Stimulated activated memory B cell treated with anti-CD40 and anti-IgM and Interleukin-4, amounts not matched to agents 10 μg/mL and 1 μg/mL and 100 μg/mL, for 72 hours (primary cell): ENCODE measurements at regions not wholly inside any gene's neighbourhood (a gene's known extent, or its start where the extent isn't known, plus 50 kb on each side); places are given as distances from the start of the nearest gene placed in this dataset.

Experiments
- ATAC-seq: fragments of 150-1000 bp; cut with Tn5 transposase; 2 replicates; pipeline ENCODE4 v1.10.0; 2021
- H3K27ac Mint-ChIP-seq: one replicate; pipeline ENCODE4 v1.8.0; 2022; ENCODE audit warnings: mild to moderate bottlenecking, mixed read lengths
- H3K27me3 Mint-ChIP-seq: one replicate; pipeline ENCODE4 v1.8.0; 2022; ENCODE audit warnings: mixed read lengths
- H3K36me3 Mint-ChIP-seq: one replicate; pipeline ENCODE4 v1.8.0; 2022; ENCODE audit warnings: mixed read lengths
- H3K4me1 Mint-ChIP-seq: one replicate; pipeline ENCODE4 v1.8.0; 2022; ENCODE audit warnings: mixed read lengths
- H3K4me3 Mint-ChIP-seq: one replicate; pipeline ENCODE4 v1.8.0; 2022; ENCODE audit warnings: mild to moderate bottlenecking, moderate library complexity, mixed read lengths
- H3K9me3 Mint-ChIP-seq: one replicate; pipeline ENCODE4 v1.8.0; 2022; ENCODE audit warnings: mixed read lengths

- ATAC-seq = no peak
- no peak overlapping the region for H3K4me3 Mint-ChIP-seq
- H3K27me3 Mint-ChIP-seq = no peaks in the 10 kb centered on the region
- H3K27ac Mint-ChIP-seq = no peak overlapping the region
- H3K4me1 Mint-ChIP-seq = no peaks in the 10 kb centered on the region
- H3K36me3 Mint-ChIP-seq = no peaks in the 10 kb centered on the region
- H3K9me3 Mint-ChIP-seq = peaks cover 3% of the 10 kb centered on the region
Observed at GRCh38 chr12:115191342-115191741, 507.4 kb upstream of the TBX3 start.

DNA sequence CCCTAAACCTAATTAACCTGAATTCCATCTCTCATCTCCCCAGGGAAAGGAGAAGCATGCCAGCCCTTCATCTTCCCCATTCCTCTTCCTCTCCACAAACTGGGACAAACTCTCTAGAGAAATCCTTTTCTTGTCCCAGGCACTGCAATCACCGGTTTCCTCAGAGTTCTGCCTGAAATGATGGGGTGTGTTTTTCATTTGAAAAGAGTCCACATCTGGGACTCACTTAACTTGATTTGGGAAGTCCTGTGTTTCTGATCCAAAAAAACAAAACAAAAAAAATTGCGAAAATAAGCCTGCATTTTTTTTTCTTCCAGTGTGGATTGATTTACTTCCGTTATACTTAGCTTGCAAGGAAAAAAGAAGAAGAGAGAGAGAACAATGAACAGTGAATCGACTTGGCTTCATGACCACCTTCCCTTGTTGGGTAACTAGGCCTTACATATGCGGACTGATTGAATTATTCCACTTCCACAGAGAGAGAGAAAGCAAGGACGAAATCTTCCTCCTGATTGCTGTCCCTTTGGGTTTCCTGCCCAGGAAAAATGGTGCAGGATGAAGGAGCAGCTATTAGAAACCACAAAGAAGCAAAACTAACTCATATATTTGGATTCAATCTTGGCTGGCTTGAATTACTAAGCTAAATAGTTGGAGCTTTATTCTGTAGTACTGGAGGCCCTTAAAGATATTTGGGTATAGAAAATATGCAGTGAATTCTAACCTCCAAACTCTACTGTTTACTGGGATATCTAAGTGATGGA, 506.2 kb upstream of the TBX3 start:
- Mint-ChIP-seq H3K4me1 (no peaks in the 10 kb centered on the region), H3K4me3 (no peak overlapping the region), H3K9me3 (peaks cover 2% of the 10 kb centered on the region), H3K27me3 (no peaks in the 10 kb centered on the region), H3K27ac (no peak overlapping the region), H3K36me3 (no peaks in the 10 kb centered on the region)
- ATAC-seq = no peak

- Mint-ChIP-seq H3K4me3 (no peak overlapping the region), H3K27me3 (no peaks in the 10 kb centered on the region), H3K36me3 (no peaks in the 10 kb centered on the region), H3K27ac (no peak overlapping the region), H3K4me1 (no peaks in the 10 kb centered on the region), H3K9me3 (peaks cover 4% of the 10 kb centered on the region)
- ATAC-seq = no peak
Observed at GRCh38 chr12:115185506-115185905, 501.5 kb upstream of the TBX3 start.

DNA sequence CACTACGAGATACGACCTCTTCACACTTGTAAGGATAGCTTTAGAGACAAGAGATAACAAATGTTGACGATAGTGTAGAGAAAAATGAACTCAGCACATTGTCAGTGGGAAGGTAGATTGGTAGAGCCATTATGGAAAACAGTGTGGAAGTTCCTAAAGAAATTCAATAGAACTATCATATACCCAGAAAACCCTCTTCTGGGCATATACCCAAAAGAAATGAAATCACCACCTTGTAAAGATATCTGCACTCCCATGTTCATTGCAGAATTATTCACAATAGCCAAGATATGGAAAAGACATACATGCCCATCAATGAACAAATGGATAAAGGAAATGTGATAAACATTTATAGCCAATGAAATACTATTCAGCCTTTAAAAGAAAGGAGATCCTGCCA, 499.8 kb upstream of the TBX3 start:
- peaks cover 4% of the 10 kb centered on the region for H3K9me3 Mint-ChIP-seq
- no peaks in the 10 kb centered on the region for H3K4me1 Mint-ChIP-seq
- no peak overlapping the region for H3K27ac Mint-ChIP-seq

DNA sequence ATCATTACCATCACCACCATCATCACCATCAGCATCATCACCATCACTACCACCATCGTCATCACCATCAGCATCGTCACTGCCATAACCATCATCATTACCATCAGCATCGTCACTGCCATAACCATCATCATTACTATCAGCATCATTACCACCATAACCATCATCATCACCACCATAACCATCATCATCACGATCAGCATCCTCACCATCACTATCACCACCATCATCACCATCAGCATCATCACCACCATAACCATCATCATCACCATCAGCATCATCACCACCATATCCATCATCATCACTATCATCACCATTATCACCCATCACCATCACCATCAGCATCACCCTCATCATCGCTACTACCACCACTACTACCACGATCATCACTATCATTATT, 493.9 kb upstream of the TBX3 start:
- no peaks in the 10 kb centered on the region for H3K36me3 Mint-ChIP-seq
- no peak for ATAC-seq
- H3K9me3 Mint-ChIP-seq = peaks cover 3% of the 10 kb centered on the region
- H3K4me1 Mint-ChIP-seq = no peaks in the 10 kb centered on the region
- no peaks in the 10 kb centered on the region for H3K27me3 Mint-ChIP-seq
- no peak overlapping the region for H3K4me3 Mint-ChIP-seq
- no peak overlapping the region for H3K27ac Mint-ChIP-seq

More for the DNA sequence above, 499.8 kb upstream of the TBX3 start:
- H3K4me3 Mint-ChIP-seq = no peak overlapping the region
- H3K27me3 Mint-ChIP-seq = no peaks in the 10 kb centered on the region
- H3K36me3 Mint-ChIP-seq = no peaks in the 10 kb centered on the region
- ATAC-seq = no peak

DNA sequence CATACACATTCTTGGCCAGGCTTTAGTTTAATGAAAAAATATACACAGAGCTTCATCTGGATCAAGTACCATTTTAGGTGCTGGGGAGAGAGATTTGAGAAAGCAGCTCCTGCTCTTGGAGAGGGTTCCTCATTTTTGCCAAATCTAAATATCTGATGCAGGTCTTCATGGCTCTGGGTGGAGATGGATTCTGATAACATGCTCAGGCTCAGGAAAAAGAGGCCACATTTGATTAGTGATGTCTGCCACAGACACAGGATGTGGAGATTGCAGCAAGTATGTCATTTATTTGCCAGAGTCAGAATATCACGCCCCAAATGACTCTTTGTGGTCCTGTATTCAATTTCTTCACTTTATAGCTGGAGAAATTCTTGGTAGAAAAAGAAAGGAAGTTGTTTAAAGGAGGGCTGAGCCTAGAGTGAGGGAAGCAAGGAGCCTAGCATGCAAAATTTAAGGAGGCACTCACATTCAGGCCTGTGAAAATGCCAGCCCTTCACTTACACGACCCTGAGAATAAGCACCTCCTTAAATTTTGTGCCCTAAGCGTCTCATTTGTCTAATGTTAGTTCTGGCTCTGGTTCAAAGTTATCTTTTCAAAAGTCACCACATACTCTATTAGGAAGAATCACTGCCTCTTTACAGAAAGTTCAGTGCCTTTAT, 492.9 kb upstream of the TBX3 start:
- Mint-ChIP-seq H3K27me3 (no peaks in the 10 kb centered on the region), H3K9me3 (peaks cover 3% of the 10 kb centered on the region), H3K27ac (no peak overlapping the region), H3K4me3 (no peak overlapping the region), H3K4me1 (no peaks in the 10 kb centered on the region), H3K36me3 (no peaks in the 10 kb centered on the region)
- ATAC-seq = no peak

DNA sequence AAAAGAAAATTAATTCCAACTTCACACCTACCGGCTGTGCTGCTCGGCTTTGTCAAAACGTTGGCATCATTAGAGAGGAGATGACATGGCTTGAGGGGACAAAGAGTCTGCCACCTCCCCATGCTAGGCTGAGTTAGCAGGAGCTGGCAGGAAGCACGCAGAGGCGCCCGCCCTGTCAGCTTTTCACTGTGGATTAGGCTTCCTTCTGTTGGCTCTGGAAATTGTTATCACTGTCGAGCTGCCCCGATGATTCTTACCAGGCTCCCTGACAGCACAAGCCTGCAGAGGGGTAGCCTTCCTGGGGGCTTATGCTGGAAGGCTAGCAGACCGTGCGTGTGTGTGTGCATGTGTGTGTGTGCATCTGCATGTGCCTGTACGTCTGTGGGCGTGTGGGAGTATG, 490.9 kb upstream of the TBX3 start:
- no peak for ATAC-seq
- no peak overlapping the region for H3K27ac Mint-ChIP-seq
- no peaks in the 10 kb centered on the region for H3K36me3 Mint-ChIP-seq
- H3K27me3 Mint-ChIP-seq = no peaks in the 10 kb centered on the region
- no peak overlapping the region for H3K4me3 Mint-ChIP-seq
- no peaks in the 10 kb centered on the region for H3K4me1 Mint-ChIP-seq
- H3K9me3 Mint-ChIP-seq = peaks cover 3% of the 10 kb centered on the region

GRCh38 chr12:115172521-115172920, 488.5 kb upstream of the TBX3 start:
- no peaks in the 10 kb centered on the region for H3K27me3 Mint-ChIP-seq

GRCh38 chr12:115169981-115170380, 486.0 kb upstream of the TBX3 start:
- peaks cover 5% of the 10 kb centered on the region for H3K9me3 Mint-ChIP-seq
- no peak overlapping the region for H3K27ac Mint-ChIP-seq
- H3K4me3 Mint-ChIP-seq = no peak overlapping the region
- no peaks in the 10 kb centered on the region for H3K36me3 Mint-ChIP-seq
- no peaks in the 10 kb centered on the region for H3K4me1 Mint-ChIP-seq
- ATAC-seq = no peak
- H3K27me3 Mint-ChIP-seq = no peaks in the 10 kb centered on the region

More at GRCh38 chr12:115172521-115172920, 488.5 kb upstream of the TBX3 start:
- H3K4me1 Mint-ChIP-seq = no peaks in the 10 kb centered on the region
- ATAC-seq = no peak
- no peaks in the 10 kb centered on the region for H3K36me3 Mint-ChIP-seq
- H3K27ac Mint-ChIP-seq = no peak overlapping the region
- H3K4me3 Mint-ChIP-seq = no peak overlapping the region
- peaks cover 5% of the 10 kb centered on the region for H3K9me3 Mint-ChIP-seq

DNA sequence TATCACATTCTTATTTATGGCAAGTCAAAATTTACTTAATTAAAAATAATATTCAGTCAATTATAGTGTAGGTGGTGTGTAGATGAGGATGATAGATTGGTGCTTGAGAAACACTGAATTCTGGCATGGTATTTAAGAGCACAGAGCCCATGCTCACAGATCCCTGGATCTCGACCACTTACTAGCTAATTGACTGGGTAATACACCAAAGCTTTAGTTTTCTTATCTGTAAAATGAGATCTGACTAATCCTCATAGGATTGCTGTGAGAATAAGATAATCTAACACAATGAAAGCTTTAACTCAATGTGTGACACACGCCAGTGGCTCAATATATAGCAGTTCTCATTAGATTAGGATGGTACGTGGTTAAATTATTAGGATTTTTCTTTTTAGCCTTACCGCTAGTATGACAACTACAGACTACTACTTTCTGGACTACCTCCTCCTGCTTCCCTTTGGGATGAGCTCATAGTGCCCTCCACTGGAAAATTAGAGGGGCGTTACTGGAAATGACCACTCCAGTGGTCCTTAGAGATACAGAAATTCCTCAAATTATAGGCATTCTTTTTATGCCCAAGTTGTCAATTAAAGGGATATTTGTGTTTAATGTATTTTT, 482.8 kb upstream of the TBX3 start:
- H3K27ac Mint-ChIP-seq = no peak overlapping the region
- H3K36me3 Mint-ChIP-seq = no peaks in the 10 kb centered on the region
- ATAC-seq = no peak
- peaks cover 5% of the 10 kb centered on the region for H3K9me3 Mint-ChIP-seq
- no peaks in the 10 kb centered on the region for H3K27me3 Mint-ChIP-seq
- no peaks in the 10 kb centered on the region for H3K4me1 Mint-ChIP-seq
- H3K4me3 Mint-ChIP-seq = no peak overlapping the region

DNA sequence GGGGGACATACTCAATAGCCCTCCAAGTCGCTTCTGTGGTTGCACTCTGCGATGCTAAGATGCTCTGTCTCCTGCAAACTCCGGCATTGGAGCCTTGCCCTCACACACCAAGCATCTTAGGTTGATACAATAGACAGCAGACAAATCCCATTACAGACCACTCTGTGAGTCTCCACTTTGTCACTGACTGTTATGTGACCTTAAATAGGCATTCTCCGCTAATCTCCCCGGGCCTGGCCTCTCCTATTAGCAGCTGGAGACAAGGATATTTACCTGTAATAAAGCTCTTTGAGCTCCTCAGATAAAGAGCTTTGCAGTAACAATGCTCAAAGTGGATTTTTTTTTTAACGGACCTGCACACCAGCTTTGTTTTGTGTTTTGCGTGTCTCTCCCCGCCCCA, 479.7 kb upstream of the TBX3 start:
- ATAC-seq = no peak
- H3K36me3 Mint-ChIP-seq = no peaks in the 10 kb centered on the region
- H3K4me1 Mint-ChIP-seq = no peaks in the 10 kb centered on the region
- H3K27ac Mint-ChIP-seq = no peak overlapping the region
- no peak overlapping the region for H3K4me3 Mint-ChIP-seq
- no peaks in the 10 kb centered on the region for H3K27me3 Mint-ChIP-seq
- H3K9me3 Mint-ChIP-seq = peaks cover 5% of the 10 kb centered on the region

DNA sequence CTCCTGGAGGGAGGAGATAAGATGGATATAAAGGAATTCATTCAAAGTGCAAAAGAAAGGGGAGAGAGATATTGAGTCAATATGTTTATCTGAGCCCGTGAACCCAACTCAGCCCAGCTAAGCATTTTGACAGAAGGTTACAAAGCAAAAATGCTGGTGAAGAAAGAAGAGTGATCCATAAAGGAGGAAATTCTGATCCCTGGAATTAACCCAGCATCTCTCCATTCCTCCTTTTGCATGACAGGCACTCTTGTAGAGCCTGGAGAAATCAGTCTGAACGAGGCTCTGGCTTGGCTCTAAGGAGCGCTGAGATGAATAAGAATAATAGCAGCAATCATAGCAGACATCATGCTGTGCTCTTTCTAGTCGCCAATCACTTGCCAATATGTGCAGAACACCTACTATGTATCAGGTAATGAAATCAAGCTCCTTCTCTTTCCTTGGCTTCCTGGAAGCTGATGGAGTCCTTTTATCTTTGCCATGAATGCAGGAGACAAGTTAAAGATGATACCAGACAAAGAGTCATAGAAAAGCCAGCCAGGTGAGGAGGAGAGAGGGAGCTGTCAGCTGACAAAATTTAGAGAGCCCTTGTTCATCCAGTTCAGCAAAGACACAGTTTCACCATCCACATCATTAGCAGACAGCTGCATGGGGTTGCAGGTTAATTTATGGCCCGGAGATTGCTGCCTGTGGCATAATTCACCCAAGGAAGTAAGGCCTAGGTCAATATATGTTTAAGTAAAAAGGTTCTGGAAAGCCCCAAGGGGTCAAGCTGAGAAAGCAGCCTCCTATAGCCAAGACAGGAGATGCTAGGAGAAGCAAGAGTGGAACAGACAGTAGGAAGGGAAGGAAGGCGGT, 476.5 kb upstream of the TBX3 start:
- no peaks in the 10 kb centered on the region for H3K9me3 Mint-ChIP-seq
- no peak overlapping the region for H3K27ac Mint-ChIP-seq
- no peaks in the 10 kb centered on the region for H3K27me3 Mint-ChIP-seq
- no peaks in the 10 kb centered on the region for H3K36me3 Mint-ChIP-seq
- ATAC-seq = no peak
- H3K4me3 Mint-ChIP-seq = no peak overlapping the region
- H3K4me1 Mint-ChIP-seq = no peaks in the 10 kb centered on the region

DNA sequence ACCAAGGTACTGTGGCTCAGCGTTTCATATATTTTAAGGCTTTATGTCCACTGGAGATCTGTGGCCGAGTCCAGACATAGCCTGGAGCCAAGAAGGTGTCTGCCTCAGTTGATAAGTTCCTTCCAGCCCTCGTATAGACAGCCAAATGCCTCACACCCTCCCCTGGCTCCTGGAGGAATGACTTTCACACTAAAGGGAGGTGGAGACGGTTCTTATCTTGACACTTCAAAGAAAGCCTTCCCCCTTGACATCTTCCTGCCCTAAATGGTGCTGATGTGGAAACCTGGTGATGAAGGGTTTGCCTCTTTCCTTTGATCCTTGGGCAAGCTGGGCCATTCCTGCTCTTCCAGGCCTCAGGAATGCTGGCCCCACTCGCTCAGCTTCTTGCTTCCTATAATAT, 474.8 kb upstream of the TBX3 start:
- Mint-ChIP-seq H3K36me3 (no peaks in the 10 kb centered on the region), H3K9me3 (peaks cover 3% of the 10 kb centered on the region), H3K4me1 (no peaks in the 10 kb centered on the region), H3K4me3 (no peak overlapping the region), H3K27me3 (no peaks in the 10 kb centered on the region), H3K27ac (no peak overlapping the region)
- no peak for ATAC-seq

GRCh38 chr12:115155665-115156645, 472.0 kb upstream of the TBX3 start:
- no peak overlapping the region for H3K4me3 Mint-ChIP-seq
- H3K27ac Mint-ChIP-seq = no peak overlapping the region
- H3K36me3 Mint-ChIP-seq = no peaks in the 10 kb centered on the region
- ATAC-seq = no peak
- no peaks in the 10 kb centered on the region for H3K27me3 Mint-ChIP-seq
- H3K9me3 Mint-ChIP-seq = peaks cover 3% of the 10 kb centered on the region
- H3K4me1 Mint-ChIP-seq = no peaks in the 10 kb centered on the region
